Stimulated activated CD4-positive, alpha-beta T cell treated with anti-CD3 and anti-CD28 coated beads, TNF-alpha, amount 100 ng/mL, for 48 hours (primary cell): ENCODE measurements at regions not wholly inside any gene's neighbourhood (a gene's known extent, or its start where the extent isn't known, plus 50 kb on each side); places are given as distances from the start of the nearest gene placed in this dataset.

Experiments
- DNase-seq, 3 donors: peaks; one replicate each; pipeline ENCODE4 v3.0.0-alpha.2; 2020; ENCODE audit warnings: low read depth in 3 of 3

DNA sequence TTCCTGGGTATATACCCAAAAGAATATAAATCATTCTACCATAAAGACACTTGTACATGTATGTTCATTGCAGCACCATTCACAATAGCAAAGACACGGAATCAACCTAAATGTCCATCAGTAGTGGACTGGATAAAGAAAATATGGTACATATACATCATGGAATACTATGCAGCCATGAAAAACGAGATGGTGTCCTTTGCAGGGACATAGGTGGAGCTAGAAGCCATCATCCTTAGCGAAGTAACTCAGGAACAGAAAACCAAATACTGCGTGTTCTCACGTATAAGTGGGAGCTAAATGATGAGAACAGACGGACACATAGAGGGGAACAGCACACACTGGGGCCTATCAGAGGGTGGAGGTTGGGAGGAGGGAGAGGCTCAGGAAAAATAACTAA lies 183.7 kb upstream of the CELF2 start:
- DNase-seq = no peak

DNA sequence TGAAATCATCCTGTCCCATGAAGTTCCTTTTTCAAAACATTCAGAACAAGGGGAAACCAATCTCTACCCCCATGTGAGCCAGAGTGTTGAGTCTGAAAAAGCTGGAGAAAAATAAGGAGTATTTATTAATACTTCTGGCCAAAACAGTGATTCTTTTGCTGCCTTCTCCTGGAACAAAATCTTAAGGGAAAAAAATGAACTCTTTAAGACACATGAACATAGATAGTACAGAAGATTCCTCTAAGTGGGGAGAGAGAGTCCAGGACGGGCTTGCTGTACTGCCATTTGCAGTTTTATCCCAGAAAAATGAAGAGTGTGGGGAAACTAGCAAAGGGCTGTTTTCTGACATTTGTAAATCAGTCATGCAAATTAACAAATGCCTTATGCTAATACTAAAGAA lies 173.4 kb upstream of the CELF2 start:
- DNase-seq = no peak

DNA sequence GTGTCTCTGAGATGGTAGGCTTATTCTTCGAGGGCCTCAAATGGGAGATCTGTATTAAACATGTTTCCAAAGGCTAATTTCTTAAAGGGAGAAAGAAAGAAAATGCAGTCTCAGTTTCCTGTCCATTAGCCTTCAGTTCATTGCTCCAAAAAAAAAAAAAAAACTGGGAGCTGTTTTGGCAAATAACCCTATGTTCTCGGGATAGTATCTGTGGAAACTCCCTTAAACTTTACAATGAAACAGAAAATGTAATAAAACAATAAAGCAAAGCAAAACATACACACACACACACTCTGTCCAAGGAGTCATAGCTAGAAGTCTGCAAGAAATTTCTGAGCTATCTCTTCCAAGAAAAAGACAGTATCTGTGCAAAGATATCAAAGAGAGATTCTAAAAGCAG lies 172.5 kb upstream of the CELF2 start:
- no peak for DNase-seq

DNA sequence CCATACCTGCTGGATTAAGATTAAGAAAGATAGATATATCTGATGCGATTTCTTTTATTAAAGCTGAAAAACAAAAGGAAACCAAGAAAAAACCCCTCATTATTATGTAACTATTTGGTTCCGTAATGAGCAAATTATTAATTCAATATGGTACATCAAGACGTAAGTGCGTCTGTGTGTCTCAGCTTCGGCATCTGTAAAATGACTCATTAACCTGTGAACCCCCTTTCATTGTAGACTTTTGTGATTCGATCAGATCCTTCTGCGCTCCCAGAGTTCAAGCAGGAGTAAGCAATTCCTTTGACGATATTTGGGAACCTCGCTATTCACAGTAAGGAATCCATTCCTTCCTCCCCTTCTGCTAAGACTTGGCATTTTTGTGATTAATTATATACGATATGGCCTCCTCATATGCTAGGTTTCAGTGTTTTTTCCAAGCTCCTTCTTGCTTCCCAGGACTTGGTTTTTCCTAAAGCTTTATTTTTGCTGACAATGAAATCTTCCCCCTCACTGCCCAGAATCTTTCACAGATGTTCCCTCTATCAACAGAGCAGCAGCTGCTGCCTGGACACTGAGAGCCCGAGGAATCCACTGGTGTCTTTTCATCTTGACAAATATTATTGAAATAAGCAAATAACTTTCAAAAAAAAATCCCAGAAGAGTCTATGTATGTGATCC lies 171.7 kb upstream of the CELF2 start:
- no peak for DNase-seq

DNA sequence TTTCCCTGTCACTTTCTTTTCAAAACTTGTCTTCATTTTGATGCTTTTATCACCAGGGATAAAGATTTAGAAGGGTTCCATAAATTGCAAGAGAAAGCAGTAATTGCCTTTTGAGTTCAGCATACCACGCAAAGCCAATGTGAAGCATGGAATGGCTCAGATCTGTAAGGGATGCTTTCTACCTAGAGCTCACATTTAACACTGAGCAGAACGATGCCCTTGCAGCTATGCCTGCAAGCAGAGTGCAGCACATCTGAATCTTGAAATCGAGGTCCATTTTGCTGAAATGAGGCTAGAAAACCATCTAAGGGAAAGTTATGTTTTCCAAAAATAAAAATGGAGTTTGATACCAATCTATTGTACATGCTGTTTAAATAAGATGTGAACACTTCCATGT lies 171.2 kb upstream of the CELF2 start:
- no peak for DNase-seq

DNA sequence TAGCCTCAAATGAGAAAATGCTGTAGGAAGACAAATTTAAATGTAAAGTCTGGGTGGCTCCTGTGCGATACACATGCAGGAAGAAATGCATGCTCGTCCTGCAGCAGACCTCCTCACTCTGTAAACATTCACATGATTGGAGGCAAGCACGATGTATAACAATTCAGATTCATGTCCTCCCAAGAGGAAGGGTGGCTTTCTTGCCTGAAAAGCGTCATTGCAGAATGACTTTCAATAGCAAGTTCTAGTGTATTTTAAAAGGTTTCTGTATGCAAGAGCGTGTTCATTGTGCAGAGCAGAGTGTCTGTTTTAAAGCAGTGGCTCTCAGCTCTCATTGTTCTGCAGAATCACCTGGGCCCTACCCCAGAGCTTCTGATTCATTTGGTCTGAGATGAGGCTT lies 170.3 kb upstream of the CELF2 start:
- DNase-seq = no peak

DNA sequence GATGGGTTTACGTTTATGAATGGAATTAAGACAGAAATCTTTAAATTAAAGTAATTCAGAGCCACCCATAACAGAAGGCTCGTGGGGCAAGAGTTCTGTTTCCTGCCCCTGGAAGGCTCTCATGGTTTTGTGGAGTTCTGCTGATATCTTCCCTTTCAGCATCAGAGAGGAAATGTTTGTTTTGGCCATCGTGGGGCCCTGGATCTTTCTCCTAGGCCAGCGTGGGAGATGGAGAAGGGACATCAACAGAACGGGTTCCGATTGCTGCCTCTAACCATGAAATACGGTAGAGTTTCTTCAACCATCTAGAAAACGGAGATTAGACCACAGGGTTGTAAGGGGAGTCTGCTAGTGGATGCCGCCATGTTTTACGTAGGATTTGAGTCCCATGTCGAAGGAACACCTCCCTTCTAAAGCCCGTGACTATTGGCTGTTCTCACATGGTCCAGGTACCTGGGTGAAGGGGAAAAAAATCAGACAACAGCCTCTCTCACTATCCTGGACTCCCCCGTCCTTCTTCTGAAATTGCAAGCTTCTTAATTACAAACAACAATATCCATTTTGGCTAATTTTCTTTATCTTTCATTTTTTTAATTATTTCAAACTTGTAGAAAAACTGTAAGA lies 169.1 kb upstream of the CELF2 start:
- no peak for DNase-seq

DNA sequence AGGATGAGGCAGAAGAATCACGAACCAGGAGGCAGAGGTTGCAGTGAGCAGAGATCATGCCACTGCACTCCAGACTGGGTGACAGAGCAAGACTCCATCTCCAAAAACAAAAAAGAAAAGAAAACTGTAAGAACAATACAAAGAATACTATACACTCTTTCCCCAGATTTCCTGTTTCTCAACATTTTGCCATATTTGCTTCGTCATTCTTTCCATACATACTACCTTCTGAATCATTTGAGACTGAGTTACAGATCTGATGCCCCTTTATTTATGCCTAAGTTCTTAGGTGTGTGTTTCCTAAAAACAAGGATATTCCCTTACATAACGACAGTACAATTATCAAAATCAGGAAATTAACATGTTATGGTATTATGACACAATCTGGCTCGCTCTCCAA lies 168.4 kb upstream of the CELF2 start:
- no peak for DNase-seq

DNA sequence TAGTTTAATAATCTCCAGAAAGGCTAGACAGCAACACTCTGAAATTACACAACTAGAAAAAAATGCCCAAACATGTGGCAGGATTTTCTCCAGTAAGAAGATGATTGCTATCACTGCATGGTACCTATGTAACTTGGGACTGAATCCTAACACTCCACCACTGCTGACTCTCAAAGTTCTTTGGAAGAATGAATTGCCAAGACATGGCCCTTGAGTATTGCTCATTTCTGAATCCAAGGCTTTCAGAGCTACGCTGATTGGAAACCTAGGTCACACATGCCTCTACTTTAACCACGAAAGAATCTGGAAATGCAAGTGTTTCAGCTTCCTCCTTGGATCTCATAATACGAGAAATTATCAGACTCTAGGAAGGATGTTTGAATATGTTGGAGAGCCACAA lies 167.5 kb upstream of the CELF2 start:
- no peak for DNase-seq

DNA sequence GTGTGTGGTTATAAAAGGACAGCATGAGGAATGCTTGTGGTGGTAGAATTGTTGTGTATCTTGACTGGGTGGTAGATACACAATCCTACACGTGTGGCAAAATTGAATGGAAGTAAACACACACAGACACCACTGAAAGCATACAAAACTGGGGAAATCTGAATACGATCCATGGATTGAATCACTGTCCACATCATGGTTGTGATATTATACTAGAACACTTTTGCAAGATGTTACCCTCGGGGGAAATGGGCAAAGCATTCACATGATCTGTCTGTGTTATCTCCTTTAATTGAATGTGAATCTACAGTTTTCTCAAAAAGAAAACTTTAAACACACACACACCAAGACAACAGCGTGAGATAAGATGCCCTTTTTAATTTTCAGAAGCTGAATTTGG lies 165.2 kb upstream of the CELF2 start:
- DNase-seq = no peak

DNA sequence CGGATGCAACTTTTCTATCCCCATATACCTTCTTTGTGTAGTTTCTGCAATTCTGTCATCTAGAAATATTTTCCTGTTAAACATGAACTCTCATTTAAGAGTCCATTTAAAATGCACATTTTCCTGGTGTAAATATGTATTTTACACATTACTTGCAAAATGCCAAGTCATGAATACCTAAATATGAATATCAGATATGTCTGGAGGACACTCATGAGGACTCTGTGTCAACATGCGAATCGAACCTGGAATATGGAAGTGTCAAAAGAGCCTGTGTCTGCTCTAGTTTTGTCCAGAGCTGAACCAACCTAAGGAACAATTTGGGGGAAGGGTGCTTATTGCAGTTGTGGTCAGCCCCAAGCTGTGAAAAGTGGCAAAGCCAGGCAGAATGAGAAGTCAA lies 163.7 kb upstream of the CELF2 start:
- no peak for DNase-seq

DNA sequence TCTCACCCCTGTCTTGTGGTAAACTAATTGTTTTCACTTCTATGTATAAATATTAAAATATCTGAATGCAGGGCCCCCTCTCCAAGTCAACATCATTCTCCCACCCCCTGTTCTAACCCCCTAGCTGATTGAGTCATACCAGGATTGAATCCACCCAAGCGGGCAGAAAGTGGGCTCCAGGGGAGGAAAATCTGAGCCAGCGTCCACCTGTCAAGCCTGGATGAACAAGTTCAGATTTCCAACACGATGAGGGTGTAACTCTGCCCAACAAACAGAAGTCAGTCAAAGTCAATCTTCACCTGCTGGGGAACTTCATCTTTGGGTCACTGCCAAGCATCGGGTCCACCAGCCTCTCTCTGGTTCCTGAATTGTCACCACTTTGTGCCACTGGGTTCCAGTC lies 162.9 kb upstream of the CELF2 start:
- DNase-seq = no peak

DNA sequence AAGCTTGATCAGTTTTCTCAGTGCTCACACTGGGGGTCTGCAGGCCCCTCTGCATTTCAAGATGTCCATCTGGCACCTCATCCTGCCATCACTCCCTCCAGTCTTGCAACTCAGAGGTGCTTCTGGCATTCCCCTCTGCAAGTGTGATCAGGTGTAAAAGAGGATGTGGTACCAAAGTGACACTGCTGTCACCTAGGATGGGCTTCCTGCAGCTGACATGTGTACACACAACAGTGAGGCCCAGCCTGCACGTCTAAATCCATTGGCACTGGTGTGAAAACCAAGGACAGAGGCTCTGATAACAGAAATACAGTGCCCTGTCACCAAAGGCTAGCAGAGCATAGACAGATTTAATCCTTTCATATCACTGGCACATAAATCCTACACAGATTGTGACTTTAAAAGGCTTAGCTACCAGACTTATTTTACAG lies 162.5 kb upstream of the CELF2 start:
- DNase-seq = no peak

DNA sequence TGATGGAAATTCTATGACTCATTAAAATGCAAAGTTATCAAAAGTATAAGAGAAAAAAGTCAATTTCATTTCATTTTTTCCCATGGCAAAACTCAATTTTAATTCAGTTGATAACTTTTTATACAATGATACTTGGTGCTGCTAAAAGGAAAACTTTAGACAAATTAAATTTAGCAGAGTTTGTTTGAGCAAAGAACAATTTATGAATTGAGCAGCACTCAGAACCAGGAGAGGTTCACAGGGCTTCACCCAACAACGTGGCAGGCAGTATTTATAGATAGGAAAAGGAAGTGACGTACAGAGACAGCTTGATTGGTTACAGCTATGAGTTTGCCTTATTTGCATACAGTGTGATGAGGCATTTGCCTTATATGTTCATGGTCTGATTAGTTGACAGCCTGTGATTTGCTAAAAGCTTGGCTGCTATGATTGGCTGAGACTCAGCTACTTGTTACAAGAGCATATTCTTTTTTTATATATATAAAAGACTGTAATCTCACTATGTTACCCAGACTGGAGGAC lies 157.2 kb upstream of the CELF2 start:
- no peak for DNase-seq

DNA sequence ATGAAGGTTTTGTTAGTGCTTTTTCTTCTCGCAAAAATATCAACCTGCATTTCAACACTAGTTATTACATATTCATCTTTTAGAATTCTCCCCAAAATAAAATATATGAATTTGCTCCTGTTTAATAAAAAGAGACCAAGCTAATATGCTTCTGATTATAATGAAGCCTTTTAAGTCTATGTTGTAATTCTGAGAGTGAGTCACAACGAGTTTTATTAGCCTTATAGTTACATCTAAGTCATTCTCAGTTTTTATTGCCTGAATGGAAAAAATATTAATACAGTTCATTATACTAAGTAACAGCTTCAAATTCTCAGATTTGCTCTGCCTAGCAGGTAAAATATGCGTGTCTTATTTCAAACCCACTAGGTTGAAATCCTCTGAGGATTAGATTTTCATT lies 152.4 kb upstream of the CELF2 start:
- no peak for DNase-seq

DNA sequence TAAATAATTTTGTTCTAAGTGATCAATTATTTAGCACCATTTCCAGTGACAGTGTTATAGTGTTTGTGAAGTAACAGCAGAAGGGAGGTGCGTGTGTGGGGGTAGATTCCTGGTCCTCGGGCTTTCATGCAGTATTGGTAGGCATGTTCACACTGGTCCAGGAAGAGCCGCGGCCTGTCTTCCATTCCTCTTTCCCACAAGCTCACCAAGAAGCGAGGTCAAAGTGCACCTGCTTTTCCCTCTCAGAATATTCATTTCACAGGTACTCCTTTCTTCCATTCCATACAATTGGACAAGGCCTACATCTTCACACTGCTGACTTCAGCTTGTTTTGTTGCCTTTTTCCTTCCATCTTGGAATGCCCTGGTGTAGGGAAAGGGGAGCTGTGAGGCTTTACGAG lies 151.8 kb upstream of the CELF2 start:
- DNase-seq = no peak

DNA sequence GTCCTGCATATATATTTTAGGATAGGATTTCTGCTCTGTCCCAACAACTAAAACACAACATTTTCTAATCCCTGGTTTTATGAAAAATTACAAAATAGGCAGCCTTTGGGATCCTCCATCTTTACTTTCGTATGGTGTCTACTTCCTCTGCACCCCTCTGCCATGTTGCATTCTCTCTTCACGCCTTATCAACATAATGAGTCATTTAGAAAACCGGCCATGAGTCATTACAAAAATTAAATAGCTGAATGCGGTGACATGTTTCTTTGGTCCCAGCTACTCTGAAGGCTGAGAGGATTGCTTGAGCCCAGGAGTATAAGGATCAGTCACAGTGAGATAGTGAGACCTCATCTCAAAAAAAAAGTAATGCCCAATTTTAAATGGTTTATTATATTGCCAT lies 148.1 kb upstream of the CELF2 start:
- no peak for DNase-seq

DNA sequence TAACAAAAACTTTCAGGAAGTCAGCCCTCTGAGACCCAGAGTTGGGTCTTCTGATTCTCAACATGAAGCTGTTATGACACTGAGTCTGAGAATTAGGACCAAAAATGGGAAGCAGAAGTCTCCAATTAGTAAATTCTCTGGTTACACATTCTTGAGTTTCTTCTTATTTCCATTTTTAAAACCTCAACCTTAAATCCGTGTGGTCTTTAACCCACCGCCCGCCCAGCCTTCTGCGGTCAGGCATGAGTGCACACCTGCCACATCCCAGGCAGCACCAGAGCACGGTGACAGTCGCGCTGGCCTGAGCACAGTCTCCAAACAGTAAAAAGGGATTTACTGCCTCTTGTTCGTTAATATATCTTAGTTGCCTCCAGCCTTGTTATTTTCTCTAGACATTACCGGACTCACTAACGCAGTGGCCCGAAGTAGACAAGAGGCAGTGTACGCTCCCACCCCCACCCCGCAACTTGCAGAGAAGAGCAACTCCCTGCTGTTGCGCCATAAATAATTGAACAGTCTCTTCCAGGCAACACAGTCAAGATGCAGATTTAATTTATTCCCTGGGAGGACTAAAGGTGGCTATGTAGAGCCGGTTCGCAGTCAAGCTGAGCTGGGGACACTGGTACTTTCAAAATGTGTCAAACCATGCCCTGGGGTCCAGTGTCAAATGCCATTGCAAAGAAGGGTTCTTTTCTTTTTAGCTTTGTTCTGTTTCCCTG lies 147.0 kb upstream of the CELF2 start:
- no peak for DNase-seq

DNA sequence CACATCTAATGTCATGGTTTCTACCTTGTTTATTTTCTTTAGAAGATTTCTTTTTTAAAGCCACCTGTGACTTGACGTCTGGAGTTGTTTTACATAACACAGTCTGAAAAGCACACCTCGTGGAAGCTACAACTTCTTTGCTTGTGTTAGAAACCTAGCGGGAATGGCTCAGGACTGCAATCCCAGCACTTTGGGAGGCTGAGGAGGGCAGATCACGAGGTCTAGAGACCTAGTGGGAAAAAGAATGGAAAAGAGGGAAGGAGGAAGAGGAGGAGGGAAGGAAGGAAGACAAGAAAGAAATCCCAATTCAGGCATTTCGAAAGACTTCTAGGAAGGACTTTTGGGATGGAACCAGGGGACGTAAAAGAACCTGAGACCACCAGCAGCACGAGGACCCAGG lies 146.3 kb upstream of the CELF2 start:
- DNase-seq = no peak

DNA sequence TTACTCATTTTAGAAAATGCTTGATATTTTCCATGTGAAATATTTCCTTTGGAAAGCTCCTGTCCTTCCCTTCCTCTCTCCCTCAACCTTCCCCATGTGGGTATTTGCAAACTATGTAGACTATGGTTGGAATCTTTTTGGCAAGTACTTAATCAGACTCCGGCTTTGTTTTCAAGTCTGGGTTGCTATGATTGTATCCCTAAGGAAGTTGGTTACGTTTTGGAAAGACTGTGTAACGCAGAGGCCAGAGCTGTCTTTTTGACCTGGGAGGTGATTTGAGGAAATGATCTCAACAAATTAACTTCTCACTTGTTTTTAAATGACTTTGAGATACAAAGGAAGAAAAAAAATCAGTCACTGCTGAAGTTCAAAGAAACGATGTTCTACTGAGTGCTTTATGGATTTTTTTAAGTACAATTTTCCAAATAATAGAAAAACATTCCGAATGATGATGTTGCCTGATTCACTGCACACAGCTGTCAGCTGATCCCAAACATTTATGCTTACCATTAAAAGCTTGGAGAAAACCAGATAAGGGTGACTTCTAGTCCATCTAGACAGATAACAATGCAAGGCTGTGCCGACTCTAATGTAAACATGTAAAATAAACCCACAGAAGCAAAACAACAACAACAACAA lies 145.5 kb upstream of the CELF2 start:
- no peak for DNase-seq

DNA sequence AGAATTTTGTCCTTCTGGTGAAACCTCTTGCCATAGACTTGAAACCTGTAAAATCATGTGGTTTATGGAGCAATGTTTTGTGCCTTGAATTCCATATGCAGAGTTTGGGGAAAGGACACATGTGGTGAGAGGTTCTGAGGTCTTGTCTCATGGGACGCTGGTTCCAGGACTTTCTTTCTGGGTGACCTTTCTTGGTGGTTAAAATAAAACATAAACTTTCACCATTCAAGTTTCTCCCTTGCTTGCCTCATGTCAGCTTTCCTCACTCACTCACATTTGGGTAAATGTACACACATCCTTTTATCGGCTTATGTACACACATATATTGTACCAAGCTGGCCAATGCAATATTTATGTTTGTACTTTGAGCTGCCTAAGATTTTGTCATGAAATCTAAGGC lies 144.9 kb upstream of the CELF2 start:
- DNase-seq = no peak

DNA sequence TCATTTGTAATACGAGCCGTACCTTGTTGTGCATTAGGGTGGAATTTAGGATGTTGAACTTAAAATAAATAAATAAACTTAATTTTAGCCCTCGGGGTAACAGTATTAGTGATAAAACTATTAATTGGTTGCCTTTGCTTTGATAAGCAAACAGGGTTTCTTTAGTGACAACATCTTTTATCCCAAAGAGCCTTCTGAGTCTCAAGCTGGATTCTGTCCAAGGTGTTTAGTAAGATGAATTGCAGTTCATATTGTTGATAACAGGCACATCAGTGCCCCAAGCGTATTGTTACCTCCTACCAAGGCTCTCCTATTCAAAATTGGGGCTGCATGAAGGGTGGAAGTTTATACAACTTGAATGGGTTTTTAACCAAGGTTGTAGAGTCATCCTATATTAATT lies 144.4 kb upstream of the CELF2 start:
- DNase-seq = no peak

DNA sequence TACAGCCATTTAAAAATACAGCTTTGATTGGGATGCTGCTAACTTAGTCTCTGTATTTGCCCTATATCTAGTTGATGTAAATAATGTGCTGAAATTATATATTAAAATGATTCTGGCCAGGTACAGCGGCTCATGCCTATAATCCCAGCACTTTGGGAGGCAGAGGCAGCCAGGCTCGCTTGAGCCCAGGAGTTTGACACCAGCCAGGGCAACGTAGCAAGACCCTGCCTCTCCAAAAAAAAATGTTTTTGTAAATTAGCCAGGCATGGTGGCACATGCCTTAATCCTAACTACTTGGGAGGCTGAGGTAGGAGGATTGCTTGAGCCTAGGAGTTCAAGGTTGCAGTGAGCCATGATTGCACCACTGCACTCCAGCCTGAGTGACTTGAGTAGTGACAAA lies 143.8 kb upstream of the CELF2 start:
- no peak for DNase-seq
